Activated CD8-positive, alpha-beta memory T cell treated with anti-CD3 and anti-CD28 coated beads for 36 hours (primary cell): ENCODE measurements at regions not wholly inside any gene's neighbourhood (a gene's known extent, or its start where the extent isn't known, plus 50 kb on each side); places are given as distances from the start of the nearest gene placed in this dataset.
"Not testable (repeated sequence)": the region's sequence is repeated elsewhere in the genome, so short reads cannot be mapped to it uniquely, and the experiment has no call there.

Experiments
- CTCF ChIA-PET: fragments of 350-600 bp; sonication (Branson Sonifier 250); formaldehyde crosslinking; loops from one replicate; lab custom pipeline; 2021; ENCODE audit warnings: antibody characterized with exemption; lab: Charles Lee
- POLR2A ChIA-PET: fragments of 350-600 bp; sonication (Branson Sonifier 250); formaldehyde crosslinking; loops from one replicate; lab custom pipeline; 2021; ENCODE audit warnings: antibody characterized with exemption; lab: Charles Lee

GRCh38 chr17:68676856-68677255, 75.7 kb upstream of the FAM20A start:
- POLR2A ChIA-PET: no interaction called here
- CTCF ChIA-PET: no interaction called here

GRCh38 chr17:68675723-68676122, 74.6 kb upstream of the FAM20A start:
- CTCF ChIA-PET: no interaction called here
- POLR2A ChIA-PET: no interaction called here

DNA sequence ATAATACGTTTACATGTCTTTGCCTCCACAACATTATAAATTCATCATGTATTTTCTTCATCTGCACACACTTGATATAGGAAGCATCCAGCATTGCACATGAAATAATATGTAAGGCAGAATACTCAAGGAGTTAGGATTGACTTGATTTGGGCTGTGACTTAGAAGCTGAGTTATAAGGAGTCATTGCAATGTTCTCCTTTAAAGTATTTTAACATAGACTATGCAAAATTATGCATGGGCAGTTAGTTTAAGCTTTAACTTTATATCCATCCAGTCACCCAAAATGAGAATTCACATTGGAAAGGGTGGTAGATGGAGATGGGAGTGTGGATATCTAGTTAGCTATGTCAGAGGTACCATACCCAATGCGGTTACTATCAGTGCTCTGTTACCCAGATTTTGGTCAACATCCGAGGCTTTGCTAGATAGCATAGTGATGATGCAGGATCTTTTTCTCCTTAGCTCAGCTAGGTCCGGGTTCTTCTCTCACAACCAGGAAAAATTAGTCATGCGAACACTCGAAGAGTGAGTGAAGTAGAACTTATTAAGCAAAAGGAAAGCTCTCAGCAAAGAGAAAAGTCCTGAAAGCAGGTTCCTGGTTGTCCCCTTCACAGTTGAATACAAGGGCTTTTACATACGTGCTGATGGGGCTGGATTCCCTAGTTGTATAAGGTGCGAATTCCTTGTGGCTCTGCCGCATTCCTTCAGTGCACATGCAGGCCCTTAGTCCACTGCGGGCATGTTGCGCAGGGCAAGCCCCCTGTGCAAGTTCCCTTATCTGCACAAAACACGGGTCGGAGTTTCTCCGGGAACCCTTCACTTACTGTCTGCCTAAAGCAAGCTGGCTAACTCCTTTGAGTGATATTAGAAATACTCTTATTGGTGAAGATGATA, 73.1 kb upstream of the FAM20A start:
- CTCF ChIA-PET: no interaction called here
- POLR2A ChIA-PET: no interaction called here

- ChIA-PET CTCF (no interaction called here), POLR2A (no interaction called here)
Observed at GRCh38 chr17:68670967-68671693, 70.0 kb upstream of the FAM20A start.

DNA sequence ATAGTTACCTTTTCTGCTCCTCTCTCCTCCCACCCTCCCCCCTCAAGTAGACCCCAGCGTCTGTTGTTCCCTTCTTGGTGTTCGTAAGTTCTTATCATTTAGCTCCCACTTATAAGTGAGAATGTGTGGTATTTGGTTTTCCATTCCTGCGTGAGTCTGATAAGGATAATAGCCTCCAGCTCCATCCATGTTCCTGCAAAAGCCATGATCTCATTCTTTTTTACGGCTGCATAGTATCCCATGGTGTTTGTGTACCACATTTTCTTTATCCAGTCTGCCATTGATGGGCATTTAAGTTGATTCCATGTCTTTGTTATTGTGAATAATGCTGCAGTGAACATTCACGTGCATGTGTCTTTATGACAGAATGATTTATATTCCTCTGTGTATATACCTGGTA, 65.3 kb upstream of the FAM20A start:
- POLR2A ChIA-PET: not testable (repeated sequence)
- CTCF ChIA-PET: interaction anchor here (0.7 kb wide), 1 partner anchor 26 kb away, joined by 3 read pairs; no protein-coding TSS in a partner anchor

- CTCF ChIA-PET: no interaction called here
- POLR2A ChIA-PET: no interaction called here
Observed at GRCh38 chr17:68665373-68665772, 64.2 kb upstream of the FAM20A start.

DNA sequence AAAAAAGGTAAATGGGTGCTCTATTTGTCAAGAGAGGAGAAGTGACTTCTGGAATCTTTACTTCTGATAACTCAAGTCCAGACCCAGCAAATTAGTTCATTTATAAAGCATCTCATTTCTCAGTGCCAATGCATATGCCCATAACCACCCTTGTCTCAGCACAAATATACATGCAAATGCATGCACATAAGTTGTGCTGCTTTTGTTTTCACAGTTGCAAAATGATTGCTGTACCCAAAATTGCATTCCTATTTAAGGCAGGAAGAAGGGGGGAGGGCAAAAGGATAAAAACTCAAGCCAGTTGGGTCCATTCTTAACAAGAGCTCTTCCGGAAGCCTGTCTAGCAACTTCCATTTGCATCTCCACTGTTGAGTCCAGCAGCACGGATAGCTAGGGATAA, 61.3 kb upstream of the FAM20A start:
- CTCF ChIA-PET: no interaction called here
- POLR2A ChIA-PET: no interaction called here

GRCh38 chr17:68662037-68662432, 60.9 kb upstream of the FAM20A start:
- ChIA-PET POLR2A (no interaction called here), CTCF (no interaction called here)

- POLR2A ChIA-PET: no interaction called here
- CTCF ChIA-PET: no interaction called here
Observed at GRCh38 chr17:68661265-68662036, 60.3 kb upstream of the FAM20A start.

- ChIA-PET POLR2A (no interaction called here), CTCF (no interaction called here)
Observed at GRCh38 chr17:68660302-68660701, 59.1 kb upstream of the FAM20A start.

GRCh38 chr17:68658999-68659780, 58.0 kb upstream of the FAM20A start:
- CTCF ChIA-PET: no interaction called here
- POLR2A ChIA-PET: no interaction called here

GRCh38 chr17:68657576-68657975, 56.4 kb upstream of the FAM20A start:
- CTCF ChIA-PET: no interaction called here

GRCh38 chr17:68657166-68657565, 56.0 kb upstream of the FAM20A start:
- POLR2A ChIA-PET: no interaction called here
- CTCF ChIA-PET: no interaction called here

More at GRCh38 chr17:68657576-68657975, 56.4 kb upstream of the FAM20A start:
- POLR2A ChIA-PET: no interaction called here

GRCh38 chr17:68656666-68657065, 55.5 kb upstream of the FAM20A start:
- POLR2A ChIA-PET: no interaction called here
- CTCF ChIA-PET: no interaction called here
